HG03060 (cell line): ENCODE measurements at regions not wholly inside any gene's neighbourhood (a gene's known extent, or its start where the extent isn't known, plus 50 kb on each side); places are given as distances from the start of the nearest gene placed in this dataset.

Experiments used
- ATAC-seq: cut with Tn5 transposase; IDR thresholded peaks from one replicate; pipeline ENCODE4 v1.9.1; 2021; ENCODE audit warnings: low read depth, moderate number of reproducible peaks; ENCODE audit not compliant: unreplicated experiment

- no peak for ATAC-seq
These were observed 73.8 kb downstream of the CBLN2 start for GRCh38 chr18:72470391-72470790.

DNA sequence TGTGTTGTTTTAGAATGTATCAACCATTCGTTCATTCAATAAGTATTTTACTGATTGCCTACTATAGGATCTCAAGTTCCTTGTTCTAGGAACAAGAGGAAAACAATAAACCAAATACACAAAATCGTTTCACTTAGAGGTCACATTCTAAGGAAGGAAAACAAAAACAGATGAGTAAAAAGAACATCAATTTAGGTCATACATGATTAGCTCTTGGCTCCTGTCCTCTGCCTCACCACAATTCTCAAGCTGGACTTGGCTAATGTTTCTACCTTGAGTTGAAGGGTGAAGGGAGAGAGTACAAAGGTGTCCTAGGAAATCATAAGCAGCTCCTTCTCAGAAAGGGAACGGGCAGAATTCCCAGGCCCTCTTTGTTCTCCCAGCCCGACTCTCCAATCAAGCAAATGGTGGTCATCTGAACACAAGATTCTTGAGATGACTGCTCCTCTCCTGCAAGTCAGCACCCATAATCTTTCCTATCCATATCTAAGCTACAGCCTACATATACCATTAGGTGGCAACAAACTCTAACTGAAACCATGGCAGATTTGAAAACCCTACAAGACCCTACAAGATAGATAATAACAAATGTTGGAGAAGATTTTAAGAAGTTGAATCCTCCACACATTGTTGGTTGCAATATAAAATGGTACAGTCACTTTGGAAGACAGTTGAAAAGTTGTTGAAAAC lies 76.0 kb downstream of the CBLN2 start:
- ATAC-seq: no peak

- ATAC-seq: no peak
These were observed 83.9 kb downstream of the CBLN2 start for GRCh38 chr18:72460210-72460680.

- ATAC-seq: no peak
These were observed 85.9 kb downstream of the CBLN2 start for GRCh38 chr18:72458271-72458670.

DNA sequence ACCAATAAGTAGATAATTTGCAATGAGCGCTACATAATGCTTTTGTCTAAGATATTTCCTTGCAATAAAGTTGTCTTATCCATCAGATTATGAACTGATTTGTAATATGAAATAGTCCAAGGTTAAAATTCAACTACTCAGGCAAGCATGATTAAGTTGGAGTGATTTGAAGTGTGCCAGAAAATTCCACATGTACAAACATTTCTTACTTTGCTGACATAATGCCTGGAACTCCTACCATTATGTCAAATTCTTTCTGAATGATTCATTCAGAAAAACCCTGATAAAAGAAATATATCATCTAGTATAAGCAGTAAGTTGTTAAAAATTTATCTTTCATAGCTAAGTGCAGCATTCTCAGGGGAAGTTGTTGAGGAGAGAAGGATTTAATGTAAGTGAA lies 87.3 kb downstream of the CBLN2 start:
- no peak for ATAC-seq

- ATAC-seq: no peak
These were observed 91.8 kb downstream of the CBLN2 start for GRCh38 chr18:72452328-72452727.

- ATAC-seq: no peak
These were observed 99.4 kb downstream of the CBLN2 start for GRCh38 chr18:72444798-72445155.

DNA sequence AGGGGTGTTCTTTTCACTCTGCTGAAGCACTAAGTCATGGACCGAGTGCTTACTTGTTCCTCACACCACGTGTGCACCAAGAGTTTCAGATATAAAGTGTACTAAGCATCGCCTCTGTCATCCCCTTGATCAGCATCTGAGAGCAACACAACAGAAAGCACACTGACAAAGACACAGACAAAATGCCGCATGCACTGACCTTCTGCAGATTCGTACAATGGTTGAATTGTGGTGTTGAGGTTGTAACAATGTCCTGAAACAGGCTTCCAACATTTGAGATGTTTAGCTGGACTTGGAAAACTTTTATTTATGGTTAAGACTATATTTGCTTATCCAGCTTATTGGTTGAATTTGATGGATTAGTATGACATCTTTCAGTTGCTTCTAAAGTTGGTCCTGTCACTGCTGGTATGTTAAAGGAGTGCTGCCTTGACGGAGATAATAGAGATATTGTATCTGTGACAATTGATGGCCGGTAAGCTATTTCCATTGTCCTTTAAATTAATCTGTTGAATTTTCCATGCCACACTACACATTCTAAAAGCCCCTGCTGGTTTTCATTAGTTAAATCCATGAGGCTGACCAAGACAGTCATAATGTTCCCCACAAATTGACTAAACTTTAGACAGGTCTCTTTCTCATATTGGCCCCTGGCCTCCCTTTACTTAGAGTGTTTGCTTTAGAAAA lies 99.9 kb downstream of the CBLN2 start:
- ATAC-seq: no peak

GRCh38 chr18:72436401-72436800 lies 107.7 kb downstream of the CBLN2 start:
- no peak for ATAC-seq

DNA sequence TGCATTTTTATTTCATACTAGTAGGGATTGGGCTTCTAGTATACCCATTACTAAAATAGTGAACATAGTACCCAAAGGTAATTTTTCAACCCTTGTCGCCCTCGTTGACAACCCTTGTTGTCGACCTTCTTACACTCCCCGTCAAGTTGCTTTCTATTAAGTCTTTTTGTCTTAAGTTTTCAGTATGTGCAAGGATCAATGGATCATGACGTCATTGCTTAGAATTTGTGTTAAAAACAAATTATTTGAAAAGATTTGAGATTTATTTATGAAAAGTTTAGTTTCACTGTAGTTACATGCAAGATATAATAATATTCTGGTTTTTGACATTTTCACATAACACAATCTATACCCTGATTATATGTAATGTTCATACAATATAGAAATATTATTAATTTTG lies 110.4 kb downstream of the CBLN2 start:
- ATAC-seq: no peak

DNA sequence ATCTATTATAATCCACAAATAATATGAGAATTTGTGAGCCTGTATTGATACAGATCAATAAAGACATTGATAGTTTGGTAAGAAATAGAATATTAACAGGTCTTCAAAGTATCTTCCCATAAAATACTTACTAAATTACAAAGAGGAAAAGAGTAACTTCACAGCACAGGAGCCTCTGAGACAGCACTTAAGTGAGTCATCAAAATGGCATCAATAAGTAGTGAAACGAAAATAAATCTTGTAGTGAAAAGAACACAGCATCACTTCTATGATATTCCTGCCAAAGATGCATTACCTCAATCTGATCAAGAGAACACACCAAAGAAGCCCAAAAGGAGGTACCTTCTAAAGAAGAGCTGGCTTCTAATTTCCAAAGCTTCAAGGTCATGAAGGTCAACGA lies 116.4 kb downstream of the CBLN2 start:
- no peak for ATAC-seq

- ATAC-seq: no peak
These were observed 124.2 kb downstream of the CBLN2 start for GRCh38 chr18:72419914-72420313.

DNA sequence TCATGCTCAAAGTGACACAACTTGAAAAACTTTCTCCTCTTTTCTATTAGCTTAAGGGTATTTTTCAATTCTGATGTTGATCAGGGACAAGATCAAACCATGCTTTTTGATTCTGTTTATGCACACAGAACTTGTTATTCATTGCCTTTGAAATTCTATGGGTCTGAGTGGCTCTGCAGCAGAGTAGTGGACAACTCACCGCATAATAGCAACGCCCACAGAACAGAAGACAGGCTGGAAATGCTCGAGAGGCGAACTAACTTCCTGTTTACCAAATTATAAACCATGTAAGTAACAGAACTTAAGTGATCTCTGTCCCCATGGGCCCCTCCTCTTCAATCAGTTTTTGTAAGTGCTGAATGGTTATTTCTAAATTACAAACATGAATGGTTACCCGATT lies 131.2 kb downstream of the CBLN2 start:
- no peak for ATAC-seq

GRCh38 chr18:72411261-72411660 lies 132.9 kb downstream of the CBLN2 start:
- no peak for ATAC-seq

DNA sequence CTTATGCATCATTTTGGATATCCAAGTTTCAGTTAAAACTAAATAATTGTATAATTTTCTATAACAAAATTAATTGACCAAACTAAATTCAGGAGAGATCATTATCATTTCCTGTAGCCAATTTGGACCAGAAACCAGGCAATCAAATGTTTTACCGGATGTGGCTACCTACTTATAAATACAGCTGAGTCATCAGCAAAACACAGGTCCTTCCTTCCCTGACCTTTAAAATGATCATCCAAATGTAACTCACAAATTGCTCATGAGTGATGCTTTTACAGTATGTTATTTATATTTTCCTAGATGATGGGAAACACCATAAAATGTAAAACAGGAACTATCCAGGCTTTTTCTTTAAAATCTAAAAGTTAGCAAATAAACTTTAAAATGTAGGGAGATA lies 133.7 kb downstream of the CBLN2 start:
- no peak for ATAC-seq

- no peak for ATAC-seq
These were observed 134.2 kb downstream of the CBLN2 start for GRCh38 chr18:72409903-72410302.

- no peak for ATAC-seq
These were observed 137.1 kb downstream of the CBLN2 start for GRCh38 chr18:72407048-72407447.

DNA sequence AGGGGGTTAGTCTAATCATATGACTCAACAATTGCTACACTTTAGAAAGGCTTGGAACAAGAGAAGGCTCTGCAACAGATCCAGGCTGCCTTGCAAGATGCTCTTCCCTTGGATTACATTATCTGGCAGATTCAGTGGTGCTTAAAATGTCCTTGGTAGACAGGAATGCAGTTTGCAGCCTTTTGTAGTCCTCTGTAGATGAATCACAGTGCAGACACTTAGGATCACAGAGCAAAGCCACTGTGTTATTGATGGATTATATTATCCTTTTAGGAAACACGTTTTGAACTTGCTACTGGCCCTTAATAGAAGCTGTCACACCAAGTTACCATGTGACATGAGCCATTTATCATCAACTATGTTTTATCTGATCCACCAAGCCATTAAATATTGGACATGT lies 152.2 kb downstream of the CBLN2 start:
- no peak for ATAC-seq

GRCh38 chr18:72391427-72391826 lies 152.7 kb downstream of the CBLN2 start:
- no peak for ATAC-seq

GRCh38 chr18:72378016-72378415 lies 166.1 kb downstream of the CBLN2 start:
- no peak for ATAC-seq

GRCh38 chr18:72376256-72376655 lies 167.9 kb downstream of the CBLN2 start:
- ATAC-seq: no peak

DNA sequence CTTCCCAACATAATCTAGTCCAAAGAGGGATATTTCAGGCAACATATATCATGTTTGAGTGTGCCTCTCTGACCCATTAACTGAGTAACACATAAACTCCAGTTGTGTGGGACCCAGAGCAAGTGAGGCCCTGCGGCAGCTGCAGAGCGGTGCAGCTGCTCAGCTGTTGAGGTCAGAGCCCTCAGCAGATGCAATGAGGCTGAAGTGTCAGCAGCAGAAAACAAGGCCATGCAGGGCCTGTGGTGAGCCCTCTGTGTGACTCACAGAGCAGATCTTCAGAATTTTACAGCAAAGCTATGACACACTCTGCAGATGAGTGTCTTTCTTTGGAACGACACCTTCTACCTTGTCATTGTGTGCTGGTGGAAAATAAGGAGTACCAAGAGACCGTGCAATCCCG lies 168.5 kb downstream of the CBLN2 start:
- no peak for ATAC-seq
